ENCODE measurements at regions not wholly inside any gene's neighbourhood (a gene's known extent, or its start where the extent isn't known, plus 50 kb on each side); places are given as distances from the start of the nearest gene placed in this dataset.
"Not testable (repeated sequence)": the region's sequence is repeated elsewhere in the genome, so short reads cannot be mapped to it uniquely, and the experiment has no call there.

DNA sequence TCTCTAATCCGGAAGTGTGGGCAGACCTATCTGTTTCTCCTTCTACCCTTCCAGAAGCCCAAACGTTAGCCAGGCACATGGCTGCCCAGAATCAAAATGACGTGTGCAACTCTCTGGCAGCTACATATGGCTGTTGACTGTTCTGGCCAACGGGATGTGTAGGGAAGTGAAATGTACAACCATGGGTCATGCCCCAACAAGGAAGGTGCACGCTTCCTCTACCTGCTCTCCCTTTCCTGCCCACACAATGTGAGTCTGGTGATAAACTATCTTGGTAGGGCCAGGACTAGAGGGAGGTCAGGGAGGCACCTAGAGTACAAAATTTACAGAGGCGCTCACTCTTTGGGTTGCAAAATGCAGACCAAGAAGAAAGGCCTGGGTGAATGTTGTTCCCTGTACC, 495.9 kb upstream of the PROK2 start:
- no peak for DNase-seq (ENCODE audit: low read depth, low spot score)

DNA sequence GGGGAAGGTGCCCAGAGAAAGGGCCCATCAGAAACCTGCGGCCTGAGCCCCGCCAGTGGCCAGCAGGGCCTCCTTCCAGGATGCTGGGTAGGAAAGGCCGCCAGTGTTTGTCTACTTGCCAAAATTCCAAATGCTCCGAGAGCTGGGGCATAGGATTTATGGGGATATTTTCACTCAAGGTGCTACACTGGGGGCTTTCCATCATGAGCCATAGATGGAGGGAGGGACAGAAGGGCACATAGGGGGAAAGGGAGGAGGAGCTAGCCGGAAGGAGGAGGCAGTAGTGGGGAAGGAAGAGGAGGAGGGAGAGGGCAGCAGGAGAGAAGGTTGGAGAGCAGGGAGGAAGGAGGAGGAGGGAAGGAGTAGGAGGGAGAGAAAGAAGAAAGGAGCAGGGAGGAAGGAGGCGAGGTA, 494.7 kb upstream of the PROK2 start:
- peak; percentile 56 for DNase-seq (ENCODE audit: low read depth, low spot score)

DNA sequence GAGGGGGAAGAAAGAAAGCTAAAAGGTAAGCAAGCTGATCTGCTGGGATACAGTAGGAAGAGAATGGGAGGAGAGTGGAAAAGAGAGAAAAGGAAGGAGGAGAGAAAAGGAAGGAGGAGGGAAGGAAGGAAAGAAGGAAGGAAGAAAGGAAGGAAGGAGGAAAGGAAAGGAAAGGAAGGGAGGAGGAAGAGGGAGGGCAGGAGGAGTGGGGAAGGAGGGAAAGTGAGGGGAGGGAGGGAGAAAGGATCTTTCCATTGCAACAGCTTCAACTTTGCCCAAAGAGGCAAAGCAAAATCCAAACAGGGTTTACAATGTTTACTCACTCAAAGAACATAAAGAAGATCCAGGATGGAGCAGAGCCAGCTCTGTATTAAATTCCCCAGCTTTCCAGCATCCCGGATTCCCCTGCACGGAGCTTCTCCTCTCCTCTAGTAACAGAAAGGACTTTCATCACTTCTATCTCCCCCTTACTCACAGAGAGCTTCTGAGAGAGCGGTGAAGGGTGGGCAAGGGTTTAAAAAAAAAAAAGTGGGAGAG, 494.2 kb upstream of the PROK2 start:
- DNase-seq (ENCODE audit: low read depth, low spot score) = no peak

DNA sequence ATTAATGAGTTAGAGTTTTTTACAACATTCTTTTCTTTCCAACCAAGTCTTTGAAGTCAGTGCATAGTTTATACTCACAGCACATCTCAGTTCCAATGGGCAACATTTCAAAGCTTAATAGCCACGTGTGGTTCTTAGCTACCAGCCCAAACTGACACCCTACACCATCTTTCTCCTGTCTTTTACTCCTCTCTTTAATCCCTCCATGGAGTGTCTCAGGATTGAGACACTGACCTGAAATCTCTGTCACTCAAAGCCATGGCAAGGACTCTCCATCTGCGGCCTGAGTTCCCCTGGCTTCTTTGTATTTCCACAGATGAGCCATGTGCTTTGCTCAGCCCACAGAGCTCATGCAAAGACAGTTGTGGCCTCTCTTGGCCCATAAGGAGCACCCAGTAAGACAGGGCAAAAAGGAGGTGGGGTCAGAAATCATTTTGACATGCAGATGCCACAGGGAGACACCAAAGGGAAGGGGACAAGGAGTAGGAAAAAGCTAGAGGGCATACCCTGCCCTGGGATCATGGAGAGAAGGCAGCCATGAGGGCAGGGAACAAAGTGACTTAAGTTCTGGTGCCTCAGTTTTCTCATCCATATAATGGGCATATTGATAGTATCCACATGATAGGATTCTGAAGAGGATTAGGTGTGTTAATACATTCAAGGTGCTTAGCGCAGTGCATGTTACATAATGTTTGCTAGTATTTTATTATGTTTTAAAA, 493.6 kb upstream of the PROK2 start:
- DNase-seq (ENCODE audit: low read depth, low spot score) = no peak

DNA sequence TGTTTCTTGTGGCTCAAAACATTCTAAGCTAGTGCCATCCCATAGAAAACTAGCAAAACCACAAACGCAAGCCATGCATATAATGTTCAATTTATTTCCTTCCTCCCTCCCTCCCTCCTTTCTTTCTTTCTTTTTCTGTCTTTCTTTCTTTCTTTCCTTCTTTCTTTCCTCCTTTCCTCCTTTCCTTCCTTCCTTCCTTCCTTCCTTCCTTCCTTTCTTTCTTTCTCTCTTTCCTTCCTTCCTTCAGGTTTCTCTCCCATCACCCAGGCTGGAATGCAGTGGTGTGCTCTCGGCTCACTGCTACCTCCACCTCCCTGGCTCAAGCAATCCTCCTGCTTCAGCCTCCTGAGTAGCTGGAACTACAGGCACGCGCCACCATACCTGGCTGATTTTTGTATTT, 492.8 kb upstream of the PROK2 start:
- DNase-seq (ENCODE audit: low read depth, low spot score) = no peak

DNA sequence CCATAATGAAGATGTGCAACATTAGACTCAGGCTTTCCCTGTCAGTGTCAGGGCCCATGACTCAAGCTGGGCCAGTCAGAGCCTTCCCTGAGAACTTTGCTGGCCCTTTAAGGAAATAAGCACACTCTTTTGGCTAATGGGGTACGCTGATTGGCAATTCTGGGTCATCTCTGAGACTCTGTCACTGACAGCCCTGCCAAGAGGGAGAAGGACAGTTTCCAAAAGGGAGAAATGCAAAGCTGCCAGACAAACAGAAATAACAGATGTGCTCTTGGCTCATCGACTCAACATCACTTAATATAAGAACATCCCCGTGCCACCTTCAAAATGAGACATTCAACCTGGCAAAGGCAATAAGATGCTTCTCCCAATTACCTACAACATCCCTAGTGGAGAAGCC, 491.9 kb upstream of the PROK2 start:
- no peak for DNase-seq (ENCODE audit: low read depth, low spot score)

DNA sequence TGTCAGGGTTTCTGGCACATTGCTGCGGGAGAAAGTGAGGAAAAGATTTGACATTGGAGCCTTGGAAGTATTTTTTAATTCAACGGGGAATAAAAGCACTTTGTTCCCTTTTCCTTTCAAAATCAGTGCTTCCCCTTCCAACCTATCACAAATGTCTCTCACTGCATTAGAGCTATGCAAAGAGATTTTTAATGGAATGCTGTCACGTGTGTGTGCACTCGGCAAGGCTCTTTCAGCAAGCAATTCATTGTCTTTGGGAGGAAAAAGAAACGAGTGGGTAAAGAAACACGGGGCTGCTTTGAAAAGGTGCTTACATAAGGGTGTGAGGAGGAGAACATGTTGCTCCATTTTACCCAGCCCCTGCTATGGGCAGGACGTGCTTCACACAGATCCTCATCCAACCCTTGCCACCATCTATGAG, 490.4 kb upstream of the PROK2 start:
- DNase-seq (ENCODE audit: low read depth, low spot score) = peak; percentile 28

DNA sequence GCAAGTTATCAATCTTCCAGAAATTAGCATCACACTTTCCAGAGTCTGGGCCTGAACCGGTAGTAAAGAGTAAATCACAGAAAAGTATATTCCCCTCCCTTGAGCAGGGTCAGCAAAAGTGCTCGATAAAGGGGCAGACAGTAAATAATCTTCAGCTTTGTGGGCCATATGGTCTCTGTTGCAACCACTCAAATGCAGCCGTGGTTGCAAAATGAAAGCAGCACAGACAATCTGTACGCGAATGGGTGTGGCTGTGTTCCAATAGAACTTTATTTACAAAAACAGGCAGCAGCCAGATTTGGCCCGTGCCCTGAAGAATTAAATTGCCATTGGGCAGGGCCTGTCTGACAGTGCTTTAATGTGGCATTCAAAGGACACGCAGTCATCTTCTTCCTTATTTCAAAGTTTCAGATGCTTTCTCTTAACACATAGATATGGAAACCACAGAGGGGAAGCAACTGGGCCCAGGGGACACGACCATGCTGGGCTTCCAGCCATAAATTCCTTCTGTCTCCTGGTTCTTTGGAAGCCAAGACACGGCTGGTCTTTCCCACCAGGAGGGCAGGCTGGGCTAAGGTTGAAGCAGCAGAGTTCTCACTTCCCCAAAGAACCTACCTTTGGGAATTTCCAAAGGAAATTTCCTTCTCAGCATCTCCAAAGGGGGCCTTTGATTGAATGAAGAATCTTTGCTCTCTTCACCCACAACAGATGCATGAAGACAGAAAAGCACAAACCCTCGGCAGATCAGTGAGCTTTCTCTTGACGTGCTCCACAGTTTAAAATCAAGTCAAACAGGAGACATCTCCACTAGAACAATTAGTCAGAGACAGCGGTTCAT, 489.8 kb upstream of the PROK2 start:
- peak; percentile 76 for DNase-seq (ENCODE audit: low read depth, low spot score)

DNA sequence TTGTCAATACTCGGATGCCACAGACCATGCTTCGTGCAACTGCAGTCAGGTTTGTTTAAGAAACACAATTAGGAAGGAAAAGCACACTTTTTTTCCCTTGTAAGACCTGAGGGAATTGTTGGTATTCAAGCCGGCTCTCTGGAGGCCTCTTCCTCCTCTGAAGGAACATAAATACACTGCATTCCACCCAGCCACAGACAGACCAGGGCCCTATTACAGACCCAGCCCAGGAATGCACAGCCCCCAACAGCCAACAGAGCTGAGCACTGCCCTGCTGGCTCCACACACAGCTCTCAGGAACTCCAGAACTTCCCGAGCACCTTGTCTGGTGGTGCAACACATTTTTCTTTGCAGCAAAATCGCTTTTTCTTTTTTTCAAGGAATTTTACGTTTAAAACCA, 488.7 kb upstream of the PROK2 start:
- peak; percentile 98 for DNase-seq (ENCODE audit: low read depth, low spot score)

DNA sequence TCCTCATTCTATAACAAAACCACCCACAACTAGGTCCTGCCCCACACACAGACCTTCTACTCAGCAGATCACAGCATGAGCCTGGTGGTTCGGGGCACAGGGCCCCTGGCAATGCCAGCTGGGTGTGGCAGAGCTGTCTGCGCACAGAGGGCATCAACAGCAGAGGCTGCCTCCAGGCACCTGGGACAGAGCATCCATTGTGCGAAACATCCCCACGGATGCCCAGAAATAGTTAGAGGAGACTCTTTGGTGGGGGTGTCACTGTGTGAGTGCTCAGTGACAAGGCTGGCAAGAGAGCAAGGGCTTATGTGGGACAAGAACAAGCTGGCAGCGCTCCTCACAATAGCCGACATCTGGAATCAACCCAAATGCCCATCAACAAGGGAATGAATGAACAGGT, 487.4 kb upstream of the PROK2 start:
- DNase-seq (ENCODE audit: low read depth, low spot score) = no peak

DNA sequence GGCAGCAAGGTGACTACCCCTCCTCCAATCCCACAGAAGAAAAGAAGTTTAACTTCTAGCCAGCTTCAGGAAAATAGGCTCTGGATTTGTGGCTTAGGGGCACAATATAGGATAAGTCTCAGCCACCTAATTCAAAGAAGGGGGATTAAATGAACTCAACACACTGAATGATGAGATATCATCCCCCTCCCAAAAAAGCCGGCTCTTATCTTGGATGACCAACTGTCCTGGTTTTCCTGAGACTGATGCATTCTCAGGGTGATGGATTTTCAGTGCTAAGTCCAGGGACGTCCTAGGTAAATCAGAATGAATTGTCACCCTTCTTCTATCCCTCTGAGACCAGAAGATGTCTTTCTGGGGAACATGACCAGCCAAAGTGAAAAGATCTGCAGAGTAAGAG, 487.0 kb upstream of the PROK2 start:
- no peak for DNase-seq (ENCODE audit: low read depth, low spot score)

DNA sequence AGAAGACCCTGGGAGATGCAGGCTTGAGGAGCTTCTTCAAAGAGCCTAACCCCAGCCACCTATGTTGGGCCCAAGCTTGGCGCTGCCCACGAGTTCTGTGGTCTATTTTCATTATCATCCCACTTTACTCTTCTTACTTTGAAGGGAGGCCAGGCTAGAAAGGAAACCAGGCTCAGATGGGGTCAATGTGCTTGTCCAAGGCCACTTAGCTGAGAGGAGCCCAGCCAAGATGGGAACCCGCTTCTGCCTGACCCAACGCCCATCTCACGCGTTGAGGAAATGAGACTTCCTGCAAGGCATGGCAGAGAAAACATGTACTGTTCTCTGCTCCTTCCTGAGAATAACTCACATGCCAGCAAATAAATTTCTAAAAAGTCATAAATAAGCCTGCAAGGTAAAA, 486.3 kb upstream of the PROK2 start:
- DNase-seq (ENCODE audit: low read depth, low spot score) = no peak

DNA sequence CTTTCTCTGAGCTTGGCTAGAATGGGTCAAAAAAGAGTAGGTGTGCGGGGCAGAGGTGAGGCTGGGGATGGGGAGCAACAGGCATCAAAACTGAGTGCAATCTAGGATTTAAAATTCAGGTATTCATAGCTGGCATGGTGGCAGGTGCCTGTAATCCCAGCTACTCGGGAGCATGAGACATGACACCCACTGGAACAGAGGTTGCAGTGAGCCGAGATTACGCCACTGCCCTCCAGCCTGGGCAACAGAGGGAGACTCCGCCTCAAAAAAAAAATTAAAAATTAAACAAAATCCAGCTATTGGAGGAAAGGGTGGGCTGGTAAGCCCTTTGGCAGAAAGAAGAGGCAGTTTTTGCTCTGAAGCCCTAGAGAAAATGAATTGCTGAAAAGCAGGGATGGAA, 485.8 kb upstream of the PROK2 start:
- no peak for DNase-seq (ENCODE audit: low read depth, low spot score)

DNA sequence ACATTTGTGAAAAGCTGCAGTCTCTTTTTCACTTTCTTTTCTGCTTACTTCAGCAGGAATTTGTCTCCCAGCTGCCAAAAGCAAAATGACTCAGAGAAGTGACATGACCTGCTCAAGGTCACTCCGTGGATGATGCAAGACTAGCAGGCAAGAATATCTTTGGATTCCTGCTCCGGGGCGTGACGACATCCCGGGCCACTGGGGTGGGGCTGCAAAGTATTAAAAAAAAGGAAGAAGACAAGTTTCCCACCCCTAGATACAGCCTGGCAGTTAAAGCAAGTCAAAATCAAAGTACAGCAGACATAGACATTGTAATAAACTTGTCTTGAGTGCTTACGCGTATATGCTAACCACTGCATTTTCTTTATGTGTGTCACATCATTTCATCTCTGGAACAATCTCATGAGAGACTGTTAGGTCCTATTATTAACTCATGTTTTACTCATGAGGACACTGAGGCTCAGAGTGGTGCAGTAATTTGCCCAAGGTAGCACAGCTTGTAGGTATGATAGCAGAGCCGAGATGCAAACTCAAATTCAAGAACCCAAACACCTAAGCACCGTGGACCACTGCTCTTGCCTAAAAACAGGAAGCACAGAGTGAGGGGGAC, 485.2 kb upstream of the PROK2 start:
- DNase-seq (ENCODE audit: low read depth, low spot score) = peak; percentile 89

DNA sequence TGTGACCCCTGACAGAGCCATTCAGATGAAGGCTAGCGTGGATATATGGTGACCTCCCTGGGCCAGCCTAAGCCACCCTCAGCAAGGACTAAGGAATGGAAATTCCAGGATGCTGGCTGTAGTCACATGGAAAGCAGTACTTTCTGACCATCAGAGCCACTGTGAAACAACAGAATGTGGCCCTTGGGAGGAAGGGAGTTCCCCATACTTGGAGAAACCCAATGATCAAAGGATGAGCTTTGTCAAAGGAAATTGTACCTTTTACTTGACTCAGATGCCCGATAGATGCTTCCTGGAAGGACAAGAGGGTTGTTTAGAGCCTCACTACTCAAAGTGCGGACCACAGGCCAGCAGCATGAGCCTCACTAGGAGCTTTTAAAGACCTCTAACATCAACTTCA, 484.5 kb upstream of the PROK2 start:
- no peak for DNase-seq (ENCODE audit: low read depth, low spot score)

DNA sequence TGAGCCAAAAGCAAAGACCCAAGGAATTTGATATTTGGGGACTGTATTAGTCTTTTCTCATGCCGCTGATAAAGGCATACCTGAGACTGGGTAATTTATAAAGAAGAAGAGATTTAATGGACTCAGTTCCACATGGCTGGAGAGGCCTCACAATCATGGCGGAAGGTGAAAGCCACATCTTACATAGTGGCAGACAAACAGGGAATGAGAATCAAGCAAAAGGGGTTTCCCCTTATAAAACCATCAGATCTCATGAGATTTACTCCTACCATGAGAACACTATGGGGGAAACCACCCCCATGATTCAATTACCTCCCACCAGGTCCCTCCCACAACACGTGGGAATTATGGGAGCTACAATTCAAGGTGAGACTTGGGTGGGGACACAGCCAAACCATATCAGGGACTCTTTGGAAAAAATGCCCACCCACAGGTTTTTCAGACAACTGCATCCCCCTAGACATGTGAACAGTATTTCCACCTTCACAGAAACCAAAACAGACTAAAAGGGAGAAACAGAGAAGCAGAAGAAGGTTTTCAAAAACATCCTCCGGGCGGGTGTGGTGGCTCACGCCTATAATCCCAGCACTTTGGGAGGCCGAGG, 482.1 kb upstream of the PROK2 start:
- not testable (repeated sequence) for DNase-seq (ENCODE audit: low read depth, low spot score)

DNA sequence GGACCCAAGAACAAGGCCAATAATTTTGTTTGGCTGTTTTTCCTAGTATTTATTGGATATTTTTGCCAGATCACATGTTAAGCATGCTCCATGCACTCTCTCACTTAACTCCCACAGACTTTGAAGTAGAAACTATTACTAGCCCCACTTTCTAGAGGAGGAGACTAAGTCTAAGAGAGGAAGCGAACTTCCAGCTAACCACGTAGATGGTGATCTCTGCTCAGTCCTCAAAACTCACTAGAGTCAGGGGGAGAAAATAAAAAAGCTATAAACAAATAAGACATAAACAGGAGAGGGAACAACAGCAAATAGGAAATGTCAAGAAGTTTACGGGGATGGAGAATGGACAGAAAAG, 481.0 kb upstream of the PROK2 start:
- DNase-seq (ENCODE audit: low read depth, low spot score) = no peak

DNA sequence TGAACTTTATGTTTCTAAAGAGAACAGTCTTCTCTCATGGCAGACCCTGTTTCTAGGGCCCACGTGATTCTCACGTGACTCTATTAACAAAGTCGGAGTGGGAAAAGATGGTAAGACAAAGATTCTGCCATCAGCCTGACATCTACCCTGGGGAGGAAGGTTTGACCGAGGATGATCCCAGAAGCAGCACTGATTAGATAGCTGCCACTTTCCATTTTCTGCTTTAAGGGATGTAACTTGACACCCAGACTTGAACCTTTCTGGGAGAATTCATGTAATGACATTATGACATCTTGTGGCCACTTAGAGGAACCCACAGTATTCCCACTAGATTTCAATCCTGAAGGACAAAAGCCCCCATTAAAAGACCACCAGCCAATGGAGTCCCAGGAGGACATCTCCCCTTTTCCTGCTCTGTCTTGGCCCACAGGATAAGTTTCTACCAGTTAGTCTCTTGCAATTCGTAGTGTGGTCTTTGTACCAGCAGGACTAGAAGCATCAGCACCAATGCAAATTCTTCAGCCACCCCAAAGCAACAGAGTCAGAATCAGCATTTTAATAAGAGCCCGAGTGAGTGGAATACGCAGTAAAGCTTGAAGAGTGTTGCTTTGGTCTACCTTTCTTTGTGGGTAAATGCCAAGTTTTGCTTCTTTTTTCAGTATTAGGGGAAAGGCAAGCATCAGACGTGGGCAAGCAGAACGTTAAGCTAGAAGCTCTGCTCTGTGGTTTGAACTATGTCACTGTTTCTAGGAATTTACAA, 480.5 kb upstream of the PROK2 start:
- DNase-seq (ENCODE audit: low read depth, low spot score) = peak; percentile 35

DNA sequence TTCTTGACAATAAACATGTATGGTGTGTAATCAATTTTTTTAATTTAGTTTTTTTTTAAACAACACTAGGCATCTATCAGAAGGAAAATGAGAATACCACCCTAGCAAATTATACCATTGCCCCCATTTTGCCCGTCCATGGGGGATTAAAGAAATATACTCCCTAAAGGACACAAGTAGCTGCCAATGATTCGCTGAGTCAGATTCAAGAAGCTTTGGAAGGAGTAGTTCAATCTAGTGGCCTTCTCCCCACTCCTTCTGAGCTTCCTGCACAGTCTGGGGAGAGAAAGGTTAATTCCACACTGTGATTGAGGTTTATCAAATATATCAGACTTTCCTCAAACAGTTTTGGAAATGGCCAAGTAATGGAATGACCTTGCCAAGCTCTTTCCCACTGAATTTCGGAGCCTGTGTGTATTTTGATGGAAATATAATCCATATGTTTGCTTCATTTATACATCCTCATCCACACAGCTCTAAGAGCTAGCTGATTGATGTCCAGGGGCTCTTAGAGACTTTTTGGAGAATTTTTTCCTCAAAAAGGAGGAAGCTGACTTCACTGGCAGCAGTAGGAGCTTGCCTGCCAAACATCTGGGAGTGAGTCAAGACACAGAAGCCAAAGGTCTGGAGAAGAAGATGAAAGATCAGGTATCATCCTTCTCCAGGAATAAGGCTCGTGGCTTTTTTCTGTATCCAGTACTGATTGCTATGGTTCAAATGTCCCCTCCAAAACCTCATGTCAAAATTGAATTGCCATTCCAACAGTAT, 478.5 kb upstream of the PROK2 start:
- DNase-seq (ENCODE audit: low read depth, low spot score) = no peak

DNA sequence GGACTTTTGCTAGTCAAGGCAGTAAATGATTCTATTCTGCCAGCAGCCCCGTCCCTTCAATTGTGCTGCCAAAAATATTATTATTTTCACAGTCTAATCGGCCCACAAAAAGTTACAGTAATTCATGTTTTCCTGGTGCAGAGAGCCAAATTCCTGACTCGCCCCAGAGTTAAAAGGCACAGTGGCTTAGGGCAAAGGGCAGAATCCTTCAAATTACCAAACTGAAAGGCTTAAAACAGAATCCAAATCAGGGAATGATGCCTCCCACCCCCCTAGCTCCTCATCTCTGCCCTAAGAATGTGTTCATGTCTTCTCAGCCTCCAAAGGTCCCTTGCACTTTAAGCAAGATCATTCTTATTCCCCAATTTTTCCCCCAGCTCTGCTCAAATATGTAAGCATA, 477.8 kb upstream of the PROK2 start:
- no peak for DNase-seq (ENCODE audit: low read depth, low spot score)

Data from astrocyte of the hippocampus (primary cell).